H1 (cell line): ENCODE measurements at regions not wholly inside any gene's neighbourhood (a gene's known extent, or its start where the extent isn't known, plus 50 kb on each side); places are given as distances from the start of the nearest gene placed in this dataset.

ENCODE experiments used
- CEBPB ChIP-seq: IDR thresholded peaks from 2 replicates; pipeline ENCODE4 v1.6.1; 2012; ENCODE audit warnings: low read depth, low read length
- EGR1 ChIP-seq: IDR thresholded peaks from 2 replicates; pipeline ENCODE4 v1.6.1; 2011; ENCODE audit warnings: low read depth, low read length, borderline replicate concordance
- EP300 ChIP-seq, 2 experiments: IDR thresholded peaks; 1 replicate in 1 of 2; 2 replicates in 1 of 2; pipeline ENCODE4 v1.6.1; 2011 to 2012; ENCODE audit warnings: low read depth in 2 of 2, low read length in 2 of 2, mild to moderate bottlenecking in 2 of 2, borderline replicate concordance in 1 of 2, inconsistent platforms in 1 of 2, moderate library complexity in 1 of 2
- FOSL1 ChIP-seq: IDR thresholded peaks from 2 replicates; pipeline ENCODE4 v1.6.1; 2011; ENCODE audit warnings: mild to moderate bottlenecking, low read depth, low read length, moderate library complexity; ENCODE audit not compliant: insufficient read depth
- POLR2AphosphoS5 ChIP-seq: IDR thresholded peaks from 2 replicates; pipeline ENCODE4 v1.6.1; 2011; ENCODE audit warnings: low read depth, low read length
- RBBP5 ChIP-seq: IDR thresholded peaks from 2 replicates; pipeline ENCODE4 v1.7.1; 2012; ENCODE audit warnings: low read depth, mild to moderate bottlenecking, inconsistent platforms, low read length, moderate library complexity, borderline replicate concordance
- SP1 ChIP-seq: IDR thresholded peaks from 2 replicates; pipeline ENCODE4 v1.6.1; 2011; ENCODE audit warnings: low read depth, low read length
- ZNF274 ChIP-seq: IDR thresholded peaks from 2 replicates; pipeline ENCODE4 v1.7.0; 2012; ENCODE audit warnings: low read length, borderline replicate concordance; ENCODE audit errors: extremely low read depth

DNA sequence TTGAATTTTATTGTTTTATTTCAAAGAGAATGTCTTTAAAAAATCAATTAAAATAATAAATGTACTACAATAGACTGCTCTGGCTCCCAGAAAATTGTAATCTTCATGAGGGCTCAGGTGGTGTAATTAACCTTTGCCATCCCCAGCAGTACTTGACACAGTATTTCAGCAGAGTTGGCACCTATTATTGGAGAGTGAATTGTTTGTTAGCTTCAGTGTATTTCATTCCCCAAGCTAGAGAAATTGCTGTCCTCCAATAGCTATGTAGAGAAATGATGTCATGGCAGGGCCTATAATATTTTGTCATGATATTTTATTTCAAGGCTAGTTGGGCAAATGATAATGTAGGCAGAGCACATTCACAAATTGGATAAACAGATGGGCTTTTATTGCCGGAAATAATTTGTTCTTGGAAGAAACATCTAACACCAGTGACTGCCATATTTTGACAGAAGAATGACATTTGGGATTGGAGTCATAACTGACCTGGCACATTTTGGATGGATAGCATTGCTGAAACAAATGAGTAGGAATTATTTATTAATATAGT is 712.0 kb upstream of the NXPH2 start (continued):
- no peak for TF ChIP-seq FOSL1
- no peak for TF ChIP-seq ZNF274
- no peak for TF ChIP-seq SP1
- TF ChIP-seq EP300 (IDR thresholded peaks at IDR 0.05; ENCODE audit: borderline replicate concordance in 1 of 2, low read depth in 2 of 2, low read length in 2 of 2), result no peak
- TF ChIP-seq EGR1, result no peak
- no peak for TF ChIP-seq RBBP5
- TF ChIP-seq CEBPB, result no peak
- TF ChIP-seq POLR2AphosphoS5, result no peak
- TF ChIP-seq, all 59 proteins: peak for 0
